K562 (cell line): ENCODE measurements at regions not wholly inside any gene's neighbourhood (a gene's known extent, or its start where the extent isn't known, plus 50 kb on each side); places are given as distances from the start of the nearest gene placed in this dataset.

Experiments
- ATAC-seq: fragments of 200-7000 bp; cut with Tn5 transposase; 3 replicates; pipeline ENCODE4 v1.9.1; 2020; ENCODE audit warnings: moderate library complexity
- BruUV-seq: library from RNA; stranded (reverse); fragments of 400-500 nt; replicated peaks from 2 replicates; lab custom pipeline; 2021; lab: Mats Ljungman, UMichigan
- CTCF ChIA-PET: fragments of 300-600 bp; formaldehyde crosslinking; extraction: SDS; loops from one replicate; lab custom pipeline; 2021; ENCODE audit warnings: low intra/inter-chr PET ratio; lab: Yijun Ruan, JAX
- POLR2A ChIA-PET: fragments of 300-600, 350-650 bp; sonication (Branson Sonifier 250); formaldehyde crosslinking; extraction: SDS; loops from one replicate; lab custom pipeline; 2021; ENCODE audit warnings: antibody characterized with exemption, inconsistent platforms; lab: Yijun Ruan, JAX
- DNase-seq, 4 experiments: peaks; one replicate each; pipeline versions ENCODE4 v3.0.0 to v3.0.0-alpha.2; 2011 to 2018; ENCODE audit warnings: low spot score in 3 of 4, mixed read lengths in 3 of 4; ENCODE audit errors: extremely low read depth in 1 of 4
- FAIRE-seq: peaks from 2 replicates; lab custom pipeline; 2011; peaks lifted over from hg19 to GRCh38; lab: Jason Lieb, UNC
- H2AFZ ChIP-seq: 2 replicates; pipeline ENCODE4 v1.6.0; 2011; ENCODE audit warnings: low read depth, low read length, control low read depth, inconsistent platforms
- H3K27ac ChIP-seq: fragments of 200-600 bp; 3 replicates; pipeline ENCODE4 v1.8.0; 2011; ENCODE audit warnings: low read depth, mild to moderate bottlenecking, control low read depth, inconsistent platforms, low read length, moderate library complexity, mixed read lengths; ENCODE audit errors: extremely low read depth
- H3K27me3 ChIP-seq, 2 experiments: fragments of 300-600 bp in 1 of 2; 2 replicates in 1 of 2; 3 replicates in 1 of 2; pipeline versions ENCODE4 v1.6.0 to v1.8.0; 2011; ENCODE audit warnings: inconsistent platforms in 2 of 2, low read length in 2 of 2, mild to moderate bottlenecking in 1 of 2, mixed read lengths in 1 of 2, moderate library complexity in 1 of 2; ENCODE audit not compliant: control insufficient read depth in 2 of 2, insufficient read depth in 2 of 2
- H3K36me3 ChIP-seq: fragments of 300-600 bp; 3 replicates; pipeline ENCODE4 v1.8.0; 2011; ENCODE audit warnings: mild to moderate bottlenecking, low read length, inconsistent platforms; ENCODE audit not compliant: control insufficient read depth, insufficient read depth
- H3K4me1 ChIP-seq, 2 experiments: fragments of 200-600 bp in 1 of 2; replicated peaks in 1 of 2; 2 replicates in 1 of 2; 3 replicates in 1 of 2; pipeline versions ENCODE4 v1.5.1 to v1.8.0; 2011; ENCODE audit warnings: inconsistent platforms in 2 of 2, low read length in 2 of 2, mild to moderate bottlenecking in 1 of 2, mixed read lengths in 1 of 2, moderate library complexity in 1 of 2; ENCODE audit not compliant: control insufficient read depth in 2 of 2, insufficient read depth in 2 of 2
- H3K4me2 ChIP-seq: 2 replicates; pipeline ENCODE4 v1.6.1; 2011; ENCODE audit warnings: low read length, control low read depth, inconsistent platforms, mixed read lengths; ENCODE audit not compliant: insufficient read depth
- H3K4me3 ChIP-seq: fragments of 200-600 bp; sonication (generic), shearing (Covaris generic); 2 replicates; pipeline ENCODE4 v1.5.1; 2016; ENCODE audit warnings: control low read depth, inconsistent platforms
- H3K79me2 ChIP-seq: fragments of 200-600 bp; 3 replicates; pipeline ENCODE4 v1.8.0; 2011; ENCODE audit warnings: low read length, inconsistent platforms; ENCODE audit not compliant: control insufficient read depth, insufficient read depth
- H3K9ac ChIP-seq, 2 experiments: 2 replicates each; pipeline versions ENCODE4 v1.6.0 to v1.6.1; 2011; ENCODE audit warnings: low read depth in 2 of 2, low read length in 2 of 2, control low read depth in 1 of 2, inconsistent platforms in 1 of 2, mild to moderate bottlenecking in 1 of 2, mixed read lengths in 1 of 2; ENCODE audit not compliant: insufficient read depth in 1 of 2
- H3K9me1 ChIP-seq: one replicate; pipeline ENCODE4 v1.6.0; 2011; ENCODE audit warnings: inconsistent platforms, mild to moderate bottlenecking, low read length, moderate library complexity; ENCODE audit not compliant: control insufficient read depth, insufficient read depth
- H3K9me3 ChIP-seq: replicated peaks from 2 replicates; pipeline ENCODE4 v1.5.1; 2011; ENCODE audit warnings: low read depth, low read length, inconsistent platforms; ENCODE audit not compliant: control insufficient read depth, insufficient read depth
- H4K20me1 ChIP-seq: replicated peaks from 2 replicates; pipeline ENCODE4 v1.6.1; 2011; ENCODE audit warnings: low read length, inconsistent platforms, mixed read lengths; ENCODE audit not compliant: control insufficient read depth, insufficient read depth
- CGGBP1 ChIP-seq: fragments of 250-450 bp; sonication (Bioruptor Pico); IDR thresholded peaks from 2 replicates; pipeline ENCODE4 v1.9.0; 2021; ENCODE audit warnings: mild to moderate bottlenecking
- CREB3L1 ChIP-seq: fragments of 450-650 bp; IDR thresholded peaks from 2 replicates; pipeline ENCODE4 v1.6.1; 2014; ENCODE audit warnings: low read depth, mild to moderate bottlenecking, moderate library complexity, borderline replicate concordance
- E2F1 ChIP-seq: sonication (generic); formaldehyde crosslinking; IDR thresholded peaks from 2 replicates; pipeline ENCODE4 v1.8.1; 2023; ENCODE audit warnings: mild to moderate bottlenecking, missing genetic modification reagents, moderate library complexity
- E4F1 ChIP-seq: fragments of 250-450 bp; sonication (Bioruptor Pico); IDR thresholded peaks from 2 replicates; pipeline ENCODE4 v1.5.0; 2021; ENCODE audit warnings: mild to moderate bottlenecking, borderline replicate concordance
- IFI16 ChIP-seq: fragments of 250-450 bp; sonication (Bioruptor Pico); IDR thresholded peaks from 2 replicates; pipeline ENCODE4 v2.1.2; 2022; ENCODE audit warnings: mild to moderate bottlenecking, inconsistent platforms
- RREB1 ChIP-seq: fragments of 250-450 bp; sonication (Bioruptor Pico); IDR thresholded peaks from 2 replicates; pipeline ENCODE4 v1.4.0; 2020
- TCF7L2 ChIP-seq: fragments of 150-350 bp; IDR thresholded peaks from 2 replicates; pipeline ENCODE4 v1.6.1; 2016; ENCODE audit warnings: low read depth, mild to moderate bottlenecking, low read length, moderate library complexity
- TEAD1 ChIP-seq, 2 experiments: fragments of 450-650 bp in 1 of 2; sonication (generic) in 1 of 2; formaldehyde crosslinking; IDR thresholded peaks; 2 replicates each; pipeline versions ENCODE4 v1.4.0 to v1.8.0; 2020 to 2022; ENCODE audit warnings: mild to moderate bottlenecking in 2 of 2, missing genetic modification reagents in 1 of 2
- WGBS: fragments of 100-300 bp; shearing (Covaris generic); methylation state at CpG from one replicate; pipeline ENCODE4 v1.1.6; 2016; ENCODE audit warnings: low coverage, mixed read lengths; ENCODE audit not compliant: insufficient coverage; ENCODE audit errors: missing lambda C conversion rate; 5-methylcytosine and 5-hydroxymethylcytosine counted together
- in situ Hi-C: fragments of 300-500 bp; cut with MboI; formaldehyde crosslinking; loops from 4 replicates; pipeline ENCODE4 v1.15.0; 2018; ENCODE audit warnings: inconsistent platforms, mixed read lengths
- intact Hi-C: fragments of 100-400 bp; cut with micrococcal nuclease; formaldehyde crosslinking; loops from 2 replicates; pipeline ENCODE4 v1.14.2; 2022

- ATAC-seq, result no peak
- H3K9me1 ChIP-seq, result no peaks in the 10 kb centered on the region
- no peaks in the 10 kb centered on the region for H4K20me1 ChIP-seq
- H2AFZ ChIP-seq, result no peak overlapping the region
- TF ChIP-seq IFI16 (CRISPR knock-in tag), result no peak
- TF ChIP-seq TEAD1 (CRISPR knock-in tag; IDR thresholded peaks at IDR 0.05), result no peak
- TF ChIP-seq TCF7L2, result no peak
- TF ChIP-seq RREB1, result no peak
- TF ChIP-seq CGGBP1 (CRISPR knock-in tag), result no peak
- TF ChIP-seq CREB3L1, result no peak
- no peak for TF ChIP-seq E2F1 (CRISPR knock-in tag)
- no peak for TF ChIP-seq E4F1 (CRISPR knock-in tag)
- BruUV-seq, result no TSS peak
- H3K9me3 ChIP-seq, result no peaks in the 10 kb centered on the region
- WGBS, result under 1% methylated on average over 11 of the region's 11 CpGs
- H3K4me2 ChIP-seq, result no peak overlapping the region
- H3K4me1 ChIP-seq, result no peaks in the 10 kb centered on the region
- intact Hi-C loops, result no loop called here
- no peak for DNase-seq
- POLR2A ChIA-PET, result interaction anchor here (0.6 kb wide), 1 partner anchor 14 kb away, joined by 3 read pairs; no protein-coding TSS in a partner anchor
- H3K27me3 ChIP-seq, result no peaks in the 10 kb centered on the region
- H3K4me3 ChIP-seq, result no peak overlapping the region
- no peak overlapping the region for H3K27ac ChIP-seq
- in situ Hi-C loops, result no loop called here
- H3K36me3 ChIP-seq, result no peaks in the 10 kb centered on the region
- H3K79me2 ChIP-seq, result no peaks in the 10 kb centered on the region
- H3K9ac ChIP-seq, result no peak overlapping the region
- FAIRE-seq, result no peak
- CTCF ChIA-PET, result no interaction called here
These were observed 247.8 kb upstream of the IGFBP3 start for GRCh38 chr7:46168671-46169383.
